ENCODE measurements at regions not wholly inside any gene's neighbourhood (a gene's known extent, or its start where the extent isn't known, plus 50 kb on each side); places are given as distances from the start of the nearest gene placed in this dataset.

GRCh38 chr16:61045931-61046330, 990.3 kb downstream of the CDH8 start:
- TF ChIP-seq CTCF (IDR thresholded peaks at IDR 0.05) (no peak), POLR2A (IDR thresholded peaks at IDR 0.05) (no peak)

All from uterus (tissue), 2 donors.